ENCODE measurements at regions not wholly inside any gene's neighbourhood (a gene's known extent, or its start where the extent isn't known, plus 50 kb on each side); places are given as distances from the start of the nearest gene placed in this dataset.
"Not testable (repeated sequence)": the region's sequence is repeated elsewhere in the genome, so short reads cannot be mapped to it uniquely, and the experiment has no call there.

GRCh38 chr12:131211340-131211938 is 257.7 kb downstream of the ADGRD1 start:
- no peak for DNase-seq (ENCODE audit: extremely low spot score, insufficient read length, low read depth)
- no peak for FAIRE-seq

GRCh38 chr12:131213896-131214442 is 260.3 kb downstream of the ADGRD1 start:
- DNase-seq (ENCODE audit: extremely low spot score, insufficient read length, low read depth) (no peak), FAIRE-seq (no peak)

- not testable (repeated sequence) for FAIRE-seq; DNase-seq (ENCODE audit: extremely low spot score, insufficient read length, low read depth)
Observed at GRCh38 chr12:131214936-131215335, 261.2 kb downstream of the ADGRD1 start.

- DNase-seq (ENCODE audit: extremely low spot score, insufficient read length, low read depth); FAIRE-seq: not testable (repeated sequence)
Observed at GRCh38 chr12:131216587-131216986, 262.9 kb downstream of the ADGRD1 start.

GRCh38 chr12:131217024-131217586 is 263.4 kb downstream of the ADGRD1 start:
- DNase-seq (ENCODE audit: extremely low spot score, insufficient read length, low read depth) (no peak), FAIRE-seq (peak; percentile 24)

- peak; percentile 86 for FAIRE-seq
- DNase-seq (ENCODE audit: extremely low spot score, insufficient read length, low read depth) = no peak
Observed at GRCh38 chr12:131218026-131218922, 264.6 kb downstream of the ADGRD1 start.

GRCh38 chr12:131218923-131219669 is 265.4 kb downstream of the ADGRD1 start:
- FAIRE-seq (peak; percentile 60), DNase-seq (ENCODE audit: extremely low spot score, insufficient read length, low read depth) (no peak)

- DNase-seq (ENCODE audit: extremely low spot score, insufficient read length, low read depth) (no peak), FAIRE-seq (no peak)
Observed at GRCh38 chr12:131219670-131220330, 266.1 kb downstream of the ADGRD1 start.

- DNase-seq (ENCODE audit: extremely low spot score, insufficient read length, low read depth) = no peak
- FAIRE-seq = no peak
Observed at GRCh38 chr12:131220331-131220685, 266.6 kb downstream of the ADGRD1 start.

GRCh38 chr12:131221061-131221956 is 267.6 kb downstream of the ADGRD1 start:
- no peak for DNase-seq (ENCODE audit: extremely low spot score, insufficient read length, low read depth)
- no peak for FAIRE-seq

GRCh38 chr12:131221957-131222328 is 268.2 kb downstream of the ADGRD1 start:
- DNase-seq (ENCODE audit: extremely low spot score, insufficient read length, low read depth) (no peak), FAIRE-seq (no peak)

GRCh38 chr12:131222329-131223139 is 268.8 kb downstream of the ADGRD1 start:
- FAIRE-seq = peak; percentile 78
- DNase-seq (ENCODE audit: extremely low spot score, insufficient read length, low read depth) = no peak

GRCh38 chr12:131223171-131223761 is 269.6 kb downstream of the ADGRD1 start:
- FAIRE-seq = no peak
- DNase-seq (ENCODE audit: extremely low spot score, insufficient read length, low read depth) = no peak

GRCh38 chr12:131223791-131224225 is 270.1 kb downstream of the ADGRD1 start:
- DNase-seq (ENCODE audit: extremely low spot score, insufficient read length, low read depth) (no peak), FAIRE-seq (no peak)

- DNase-seq (ENCODE audit: extremely low spot score, insufficient read length, low read depth) = not testable (repeated sequence)
- peak; percentile 60 for FAIRE-seq
Observed at GRCh38 chr12:131224226-131225065, 270.7 kb downstream of the ADGRD1 start.

GRCh38 chr12:131225066-131225380 is 271.3 kb downstream of the ADGRD1 start:
- not testable (repeated sequence) for DNase-seq (ENCODE audit: extremely low spot score, insufficient read length, low read depth); FAIRE-seq

All from GM18507 (cell line).